Sigmoid colon (tissue), 6 donors: ENCODE measurements at regions not wholly inside any gene's neighbourhood (a gene's known extent, or its start where the extent isn't known, plus 50 kb on each side); places are given as distances from the start of the nearest gene placed in this dataset.
"Not testable (repeated sequence)": the region's sequence is repeated elsewhere in the genome, so short reads cannot be mapped to it uniquely, and the experiment has no call there.

Source experiments
- DNase-seq: peaks from one replicate; pipeline ENCODE4 v3.0.0-alpha.2; 2019
- H3K27ac ChIP-seq, 4 donors: fragments of 200-600 bp; sonication (generic); one replicate each; pipeline ENCODE4 v1.5.1; 2016 to 2019; ENCODE audit warnings: mild to moderate bottlenecking in 1 of 4
- H3K27me3 ChIP-seq, 3 donors: fragments of 200-600 bp; sonication (generic); one replicate each; pipeline ENCODE4 v1.5.1; 2019; ENCODE audit warnings: mild to moderate bottlenecking in 1 of 3
- H3K36me3 ChIP-seq, 4 donors: fragments of 200-600 bp; sonication (generic); one replicate each; pipeline ENCODE4 v1.5.1; 2016 to 2019
- H3K4me1 ChIP-seq, 4 donors: fragments of 200-600 bp; sonication (generic); one replicate each; pipeline ENCODE4 v1.5.1; 2017 to 2019
- H3K4me3 ChIP-seq, 4 donors: fragments of 200-600 bp; sonication (generic); one replicate each; pipeline ENCODE4 v1.5.1; 2017 to 2019; ENCODE audit warnings: mild to moderate bottlenecking in 2 of 4, moderate library complexity in 1 of 4
- H3K9me3 ChIP-seq, 4 donors: fragments of 200-600 bp in 3 of 4; sonication (generic) in 3 of 4; one replicate each; pipeline versions ENCODE4 v1.5.1 to v1.6.1; 2013 to 2019
- EP300 ChIP-seq, 4 donors: sonication (generic); formaldehyde crosslinking; IDR thresholded peaks; one replicate each; pipeline ENCODE4 v1.6.1; 2017; ENCODE audit warnings: antibody characterized with exemption in 4 of 4
- POLR2A ChIP-seq, 2 donors: fragments of 450-650 bp; IDR thresholded peaks; one replicate each; pipeline ENCODE4 v1.6.1; 2016; ENCODE audit warnings: antibody characterized with exemption in 2 of 2, mild to moderate bottlenecking in 2 of 2, moderate library complexity in 2 of 2
- POLR2AphosphoS5 ChIP-seq, 4 donors: sonication (generic); formaldehyde crosslinking; IDR thresholded peaks; one replicate each; pipeline ENCODE4 v1.6.1; 2017; ENCODE audit warnings: antibody characterized with exemption in 4 of 4
- WGBS, 2 donors: extraction: QIAGEN DNeasy Blood & Tissue Kit; methylation state at CpG; one replicate each; pipeline ENCODE4 v1.1.7; 2013; 5-methylcytosine and 5-hydroxymethylcytosine counted together
- intact Hi-C: fragments of 100-400 bp; cut with DNase I; formaldehyde crosslinking; loops from one replicate; pipeline ENCODE4 v1.15.1; 2023
- TF ChIP-seq, protein P1 (sequence below), 4 experiments: fragments of 450-650 bp in 3 of 4; fragments of 200-600 bp in 1 of 4; IDR thresholded peaks; one replicate each; pipeline ENCODE4 v1.5.1; 2016 to 2019; ENCODE audit warnings: antibody characterized with exemption in 4 of 4, mild to moderate bottlenecking in 3 of 4, moderate library complexity in 2 of 4
- donor health status: healthy with polysubstance abuse.
- donor health status: healthy.

GRCh38 chr4:163697121-163697520, 202.6 kb downstream of the TMA16 start:
- DNase-seq = no peak
- TF ChIP-seq EP300 (IDR thresholded peaks at IDR 0.05) (no peak), POLR2A (IDR thresholded peaks at IDR 0.05) (no peak), POLR2AphosphoS5 (IDR thresholded peaks at IDR 0.05) (no peak)
- TF ChIP-seq, protein P1, sequence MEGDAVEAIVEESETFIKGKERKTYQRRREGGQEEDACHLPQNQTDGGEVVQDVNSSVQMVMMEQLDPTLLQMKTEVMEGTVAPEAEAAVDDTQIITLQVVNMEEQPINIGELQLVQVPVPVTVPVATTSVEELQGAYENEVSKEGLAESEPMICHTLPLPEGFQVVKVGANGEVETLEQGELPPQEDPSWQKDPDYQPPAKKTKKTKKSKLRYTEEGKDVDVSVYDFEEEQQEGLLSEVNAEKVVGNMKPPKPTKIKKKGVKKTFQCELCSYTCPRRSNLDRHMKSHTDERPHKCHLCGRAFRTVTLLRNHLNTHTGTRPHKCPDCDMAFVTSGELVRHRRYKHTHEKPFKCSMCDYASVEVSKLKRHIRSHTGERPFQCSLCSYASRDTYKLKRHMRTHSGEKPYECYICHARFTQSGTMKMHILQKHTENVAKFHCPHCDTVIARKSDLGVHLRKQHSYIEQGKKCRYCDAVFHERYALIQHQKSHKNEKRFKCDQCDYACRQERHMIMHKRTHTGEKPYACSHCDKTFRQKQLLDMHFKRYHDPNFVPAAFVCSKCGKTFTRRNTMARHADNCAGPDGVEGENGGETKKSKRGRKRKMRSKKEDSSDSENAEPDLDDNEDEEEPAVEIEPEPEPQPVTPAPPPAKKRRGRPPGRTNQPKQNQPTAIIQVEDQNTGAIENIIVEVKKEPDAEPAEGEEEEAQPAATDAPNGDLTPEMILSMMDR (IDR thresholded peaks at IDR 0.05) = no peak
- Histone ChIP-seq H3K27me3 (no peaks in the 10 kb centered on the region), H3K4me3 (no peak overlapping the region), H3K4me1 (no peaks in the 10 kb centered on the region), H3K36me3 (no peaks in the 10 kb centered on the region), H3K9me3 (no peaks in the 10 kb centered on the region), H3K27ac (no peak overlapping the region)
- WGBS, 2 donors = 81 to 84% methylated on average over 3 of the region's 3 CpGs
- intact Hi-C loops = no loop called here

GRCh38 chr4:163700383-163700782, 205.9 kb downstream of the TMA16 start:
- H3K9me3 ChIP-seq, H3K27ac ChIP-seq, DNase-seq, intact Hi-C loops, H3K27me3 ChIP-seq, H3K4me1 ChIP-seq, H3K36me3 ChIP-seq, H3K4me3 ChIP-seq: not testable (repeated sequence)
- WGBS, 2 donors = 92 to 95% methylated on average over 4 of the region's 4 CpGs

GRCh38 chr4:163701916-163702315, 207.4 kb downstream of the TMA16 start:
- TF ChIP-seq POLR2AphosphoS5 (IDR thresholded peaks at IDR 0.05) (no peak), POLR2A (IDR thresholded peaks at IDR 0.05) (no peak)
- TF ChIP-seq, protein P1 (IDR thresholded peaks at IDR 0.05) = no peak
- DNase-seq = no peak
- 55 to 71% methylated on average over 5 of the region's 5 CpGs for WGBS, 2 donors
- intact Hi-C loops = no loop called here
- H3K36me3 ChIP-seq = no peaks in the 10 kb centered on the region
- H3K9me3 ChIP-seq = no peaks in the 10 kb centered on the region
- H3K4me3 ChIP-seq = no peak overlapping the region
- H3K4me1 ChIP-seq = no peaks in the 10 kb centered on the region
- H3K27ac ChIP-seq = no peak overlapping the region
- H3K27me3 ChIP-seq = no peaks in the 10 kb centered on the region

DNA sequence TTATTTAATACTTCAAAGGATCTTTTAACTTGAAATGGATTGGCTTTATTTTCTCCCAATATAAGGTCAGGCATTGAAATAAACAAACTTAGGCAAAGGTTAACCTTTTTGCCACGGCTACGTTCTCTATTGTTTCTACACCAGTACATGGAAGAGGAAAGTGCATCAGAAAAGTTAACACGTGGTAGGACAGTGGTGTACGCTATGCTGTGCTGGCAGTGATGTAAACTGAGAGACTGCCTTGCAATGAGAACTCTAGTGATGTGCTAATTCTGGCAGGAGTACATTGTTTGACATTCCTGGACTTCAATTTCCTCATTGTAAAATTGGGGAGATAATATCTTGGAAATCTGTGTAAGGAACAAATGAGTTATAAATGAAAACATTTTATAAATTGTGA, 208.2 kb downstream of the TMA16 start:
- WGBS, 2 donors = 62 to 78% methylated on average over 4 of the region's 4 CpGs
- TF ChIP-seq EP300 (IDR thresholded peaks at IDR 0.05) (no peak), POLR2AphosphoS5 (IDR thresholded peaks at IDR 0.05) (no peak), POLR2A (IDR thresholded peaks at IDR 0.05) (no peak)
- TF ChIP-seq, protein P1 (IDR thresholded peaks at IDR 0.05) = no peak
- Histone ChIP-seq H3K9me3 (no peaks in the 10 kb centered on the region), H3K4me1 (no peaks in the 10 kb centered on the region), H3K27me3 (no peaks in the 10 kb centered on the region), H3K27ac (no peak overlapping the region), H3K36me3 (no peaks in the 10 kb centered on the region), H3K4me3 (no peak overlapping the region)
- intact Hi-C loops = no loop called here
- DNase-seq = no peak

DNA sequence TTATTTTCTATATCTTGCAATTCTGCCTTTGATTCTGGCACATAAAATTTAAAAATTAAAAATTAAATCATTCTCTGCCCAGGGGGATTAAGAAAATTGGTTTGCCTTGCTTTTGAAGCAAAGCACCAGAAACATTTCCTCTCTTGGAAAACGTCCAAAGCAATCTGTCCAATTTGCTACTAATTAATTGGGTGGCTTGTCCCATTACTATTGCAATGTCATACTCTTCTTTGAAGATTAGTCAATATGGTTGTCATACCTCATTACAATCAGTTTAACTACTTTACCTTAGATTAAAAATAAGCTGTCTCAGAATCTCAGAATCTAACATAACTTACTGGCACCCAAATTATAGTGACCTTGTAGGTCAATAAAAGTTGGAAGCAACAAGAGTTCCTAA, 208.8 kb downstream of the TMA16 start:
- Histone ChIP-seq H3K9me3 (no peaks in the 10 kb centered on the region), H3K27me3 (no peaks in the 10 kb centered on the region), H3K4me1 (no peaks in the 10 kb centered on the region), H3K4me3 (no peak overlapping the region), H3K27ac (no peak overlapping the region), H3K36me3 (no peaks in the 10 kb centered on the region)
- TF ChIP-seq, protein P1 (IDR thresholded peaks at IDR 0.05) = no peak
- TF ChIP-seq POLR2AphosphoS5 (IDR thresholded peaks at IDR 0.05) = no peak
- TF ChIP-seq POLR2A (IDR thresholded peaks at IDR 0.05) = no peak
- no peak for TF ChIP-seq EP300 (IDR thresholded peaks at IDR 0.05)
- no peak for DNase-seq
- WGBS, 2 donors = 19 to 57% methylated on average over 1 of the region's 1 CpG
- intact Hi-C loops = no loop called here
